HCT116 (cell line): ENCODE measurements at regions not wholly inside any gene's neighbourhood (a gene's known extent, or its start where the extent isn't known, plus 50 kb on each side); places are given as distances from the start of the nearest gene placed in this dataset.

ENCODE experiments used
- ATAC-seq: fragments of 200-7000 bp; cut with Tn5 transposase; 2 replicates; pipeline ENCODE4 v1.9.1; 2020; ENCODE audit warnings: mild to moderate bottlenecking, moderate library complexity
- BruUV-seq: library from RNA; stranded (reverse); fragments of 400-500 nt; replicated peaks from 2 replicates; lab custom pipeline; 2021; lab: Mats Ljungman, UMichigan
- CTCF ChIA-PET: fragments of 300-600 bp; sonication (Branson Sonifier 250); formaldehyde crosslinking; loops from one replicate; lab custom pipeline; 2021; ENCODE audit warnings: antibody characterized with exemption; lab: Charles Lee
- POLR2A ChIA-PET: fragments of 300-600, 350-600 bp; sonication (Branson Sonifier 250); formaldehyde crosslinking; loops from one replicate; lab custom pipeline; 2021; ENCODE audit warnings: antibody characterized with exemption; lab: Charles Lee
- RAD21 ChIA-PET, 2 experiments: fragments of 300-600 bp; sonication (Branson Sonifier 250); formaldehyde crosslinking; loops; one replicate each; lab custom pipeline; 2023; ENCODE audit warnings: low total read pairs in 2 of 2; ENCODE audit not compliant: uncharacterized antibody in 2 of 2, unreplicated experiment in 2 of 2, low non-redundant PET in 1 of 2; lab: Charles Lee
- DNase-seq: peaks from one replicate; pipeline ENCODE4 v3.0.0-alpha.2; 2010; ENCODE audit warnings: low read depth, low spot score
- H2AFZ ChIP-seq: fragments of 200-600 bp; shearing (Covaris generic), sonication (generic); 2 replicates; pipeline ENCODE4 v1.6.1; 2017; ENCODE audit warnings: low read depth, mixed run types, mixed read lengths, antibody characterized with exemption, low read length; ENCODE audit not compliant: poor library complexity, severe bottlenecking
- H3K27ac ChIP-seq: 2 replicates; pipeline ENCODE4 v1.5.1; 2012; ENCODE audit warnings: low read depth, low read length
- H3K27me3 ChIP-seq: fragments of 200-600 bp; sonication (generic); 2 replicates; pipeline ENCODE4 v1.6.1; 2016; ENCODE audit warnings: mixed run types, low read length, mixed read lengths; ENCODE audit not compliant: insufficient read depth
- H3K36me3 ChIP-seq, 2 experiments: fragments of 200-500 bp in 1 of 2; fragments of 200-600 bp in 1 of 2; sonication (Bioruptor generic) in 1 of 2; sonication (generic) in 1 of 2; 2 replicates each; pipeline versions ENCODE4 v1.5.1 to v1.6.1; 2014 to 2016; ENCODE audit warnings: low read length in 2 of 2, inconsistent platforms in 1 of 2, mixed read lengths in 1 of 2, mixed run types in 1 of 2; ENCODE audit not compliant: insufficient read depth in 2 of 2, control insufficient read depth in 1 of 2
- H3K4me1 ChIP-seq, 2 experiments: fragments of 200-600 bp in 1 of 2; sonication (generic) in 1 of 2; 2 replicates each; pipeline versions ENCODE4 v1.5.1 to v1.6.1; 2012 to 2017; ENCODE audit warnings: low read length in 2 of 2, inconsistent platforms in 1 of 2, mild to moderate bottlenecking in 1 of 2, mixed read lengths in 1 of 2, mixed run types in 1 of 2, moderate library complexity in 1 of 2; ENCODE audit not compliant: insufficient read depth in 2 of 2, control insufficient read depth in 1 of 2
- H3K4me2 ChIP-seq: fragments of 200-600 bp; sonication (generic); 2 replicates; pipeline ENCODE4 v1.6.1; 2017; ENCODE audit warnings: mixed run types, low read length, mixed read lengths
- H3K4me3 ChIP-seq, 2 experiments: fragments of 200-600 bp in 1 of 2; sonication (generic) in 1 of 2; replicated peaks in 1 of 2; 2 replicates each; pipeline ENCODE4 v1.5.1; 2011 to 2016; ENCODE audit warnings: low read length in 2 of 2, control low read depth in 1 of 2, low read depth in 1 of 2, mild to moderate bottlenecking in 1 of 2, mixed read lengths in 1 of 2, mixed run types in 1 of 2
- H3K79me2 ChIP-seq: fragments of 200-600 bp; sonication (generic); 2 replicates; pipeline ENCODE4 v1.6.1; 2017; ENCODE audit warnings: mild to moderate bottlenecking, mixed run types, low read length, moderate library complexity, mixed read lengths; ENCODE audit not compliant: insufficient read depth
- H3K9ac ChIP-seq: fragments of 200-600 bp; sonication (generic); 2 replicates; pipeline ENCODE4 v1.6.1; 2016; ENCODE audit warnings: low read length, mixed read lengths
- H3K9me2 ChIP-seq: fragments of 200-600 bp; sonication (generic), shearing (Covaris generic); 2 replicates; pipeline ENCODE4 v1.6.1; 2017; ENCODE audit warnings: mixed run types, mild to moderate bottlenecking, moderate library complexity; ENCODE audit not compliant: insufficient read depth
- H3K9me3 ChIP-seq, 2 experiments: fragments of 200-500 bp in 1 of 2; fragments of 200-600 bp in 1 of 2; sonication (Bioruptor generic) in 1 of 2; sonication (generic) in 1 of 2; 2 replicates each; pipeline ENCODE4 v1.6.1; 2014 to 2017; ENCODE audit warnings: low read length in 2 of 2, mixed read lengths in 2 of 2, inconsistent platforms in 1 of 2, low read depth in 1 of 2, mild to moderate bottlenecking in 1 of 2, mixed run types in 1 of 2, moderate library complexity in 1 of 2; ENCODE audit not compliant: control insufficient read depth in 1 of 2, insufficient read depth in 1 of 2
- H4K20me1 ChIP-seq: fragments of 200-600 bp; sonication (generic), shearing (Covaris generic); 2 replicates; pipeline ENCODE4 v1.6.1; 2017; ENCODE audit warnings: mixed run types, mild to moderate bottlenecking, moderate library complexity; ENCODE audit not compliant: insufficient read depth
- ATF3 ChIP-seq: IDR thresholded peaks from 2 replicates; pipeline ENCODE4 v1.6.1; 2012
- CEBPB ChIP-seq: IDR thresholded peaks from 2 replicates; pipeline ENCODE4 v1.6.1; 2012; ENCODE audit warnings: low read depth
- EZH2 ChIP-seq: fragments of 200-600 bp; sonication (generic); IDR thresholded peaks from 2 replicates; pipeline ENCODE4 v1.6.1; 2017; ENCODE audit warnings: antibody characterized with exemption, mixed run types
- MAX ChIP-seq: IDR thresholded peaks from 2 replicates; pipeline ENCODE4 v1.6.1; 2012
- POLR2A ChIP-seq: IDR thresholded peaks from 2 replicates; pipeline ENCODE4 v1.7.0; 2011; ENCODE audit warnings: borderline replicate concordance; ENCODE audit not compliant: insufficient read depth, insufficient read length; ENCODE audit errors: extremely low read depth
- RAD21 ChIP-seq: IDR thresholded peaks from 2 replicates; pipeline ENCODE4 v1.6.1; 2012; ENCODE audit warnings: low read depth, mild to moderate bottlenecking
- SIN3A ChIP-seq: IDR thresholded peaks from 2 replicates; pipeline ENCODE4 v1.6.1; 2012; ENCODE audit warnings: low read depth
- YY1 ChIP-seq: IDR thresholded peaks from 2 replicates; pipeline ENCODE4 v1.6.1; 2011; ENCODE audit warnings: low read length, low read depth, moderate library complexity, mild to moderate bottlenecking; ENCODE audit not compliant: insufficient replicate concordance; ENCODE audit errors: extremely low read depth
- ZBTB33 ChIP-seq: IDR thresholded peaks from 2 replicates; pipeline ENCODE4 v1.6.1; 2011; ENCODE audit warnings: mild to moderate bottlenecking, low read length, moderate library complexity; ENCODE audit not compliant: insufficient replicate concordance; ENCODE audit errors: extremely low read depth
- ZFX ChIP-seq: fragments of 450-650 bp; IDR thresholded peaks from 2 replicates; pipeline ENCODE4 v1.6.1; 2017
- ZNF274 ChIP-seq: fragments of 200-500 bp; sonication (Bioruptor generic); IDR thresholded peaks from 2 replicates; pipeline ENCODE4 v1.6.1; 2014; ENCODE audit warnings: mild to moderate bottlenecking, low read depth, low read length, inconsistent platforms
- intact Hi-C: fragments of 100-400 bp; cut with micrococcal nuclease; formaldehyde crosslinking; loops from 2 replicates; pipeline ENCODE4 v1.10.0; 2022

- Histone ChIP-seq H3K36me3 (no peaks in the 10 kb centered on the region), H4K20me1 (no peaks in the 10 kb centered on the region), H3K27ac (no peak overlapping the region), H3K4me1 (no peaks in the 10 kb centered on the region), H3K79me2 (no peaks in the 10 kb centered on the region), H3K9ac (no peak overlapping the region), H3K9me2 (no peaks in the 10 kb centered on the region), H3K9me3 (no peaks in the 10 kb centered on the region), H3K4me3 (no peak overlapping the region), H3K4me2 (no peak overlapping the region), H3K27me3 (no peaks in the 10 kb centered on the region), H2AFZ (no peak overlapping the region)
- TF ChIP-seq ZBTB33: no peak
- ATAC-seq (no peak), DNase-seq (no peak)
- POLR2A ChIA-PET: no interaction called here
- RAD21 ChIA-PET: no interaction called here
- intact Hi-C loops: no loop called here
- CTCF ChIA-PET: interaction anchor here (2.2 kb wide), 1 partner anchor 11 kb away, joined by 7 read pairs; no protein-coding TSS in a partner anchor
- no TSS peak for BruUV-seq
These were observed 269.6 kb upstream of the ARRDC3 start for GRCh38 chr5:91652678-91653077.

GRCh38 chr5:91651704-91652103, 268.6 kb upstream of the ARRDC3 start:
- no peak overlapping the region for H3K27ac ChIP-seq
- H3K9me3 ChIP-seq: no peaks in the 10 kb centered on the region
- no peak for ATAC-seq
- RAD21 ChIA-PET: no interaction called here
- no peak for TF ChIP-seq ZBTB33
- TF ChIP-seq EZH2: no peak
- no peak for TF ChIP-seq ATF3
- no peak for TF ChIP-seq MAX
- no peak for TF ChIP-seq ZFX
- no peak for TF ChIP-seq ZNF274
- TF ChIP-seq YY1: no peak
- no peak for TF ChIP-seq SIN3A
- no peak for TF ChIP-seq RAD21
- TF ChIP-seq POLR2A: no peak
- TF ChIP-seq CEBPB: no peak
- no peak overlapping the region for H3K4me2 ChIP-seq
- no peak overlapping the region for H2AFZ ChIP-seq
- H3K4me3 ChIP-seq: no peak overlapping the region
- CTCF ChIA-PET: interaction anchor here (1.5 to 2.2 kb wide), 2 partner anchors 10 kb away, joined by 7 read pairs; no protein-coding TSS in a partner anchor
- no TSS peak for BruUV-seq
- H3K27me3 ChIP-seq: no peaks in the 10 kb centered on the region
- DNase-seq: no peak
- no peaks in the 10 kb centered on the region for H3K9me2 ChIP-seq
- intact Hi-C loops: no loop called here
- no peak overlapping the region for H3K9ac ChIP-seq
- no peaks in the 10 kb centered on the region for H3K36me3 ChIP-seq
- POLR2A ChIA-PET: no interaction called here
- no peaks in the 10 kb centered on the region for H3K4me1 ChIP-seq
- no peaks in the 10 kb centered on the region for H3K79me2 ChIP-seq
- no peaks in the 10 kb centered on the region for H4K20me1 ChIP-seq
